ENCODE measurements at regions not wholly inside any gene's neighbourhood (a gene's known extent, or its start where the extent isn't known, plus 50 kb on each side); places are given as distances from the start of the nearest gene placed in this dataset.
A peak's percentile ranks its signal among the peaks of the same experiment; 100 is the strongest.

- TF ChIP-seq CTCF (IDR thresholded peaks at IDR 0.05): peak; percentile 55
Measured at GRCh38 chr16:31996325-31996724, 122.7 kb downstream of the ZNF267 start.

- TF ChIP-seq CTCF (IDR thresholded peaks at IDR 0.05): no peak
Measured at GRCh38 chr16:32116080-32116479, 137.0 kb upstream of the TP53TG3D start.
